ENCODE measurements at regions not wholly inside any gene's neighbourhood (a gene's known extent, or its start where the extent isn't known, plus 50 kb on each side); places are given as distances from the start of the nearest gene placed in this dataset.

GRCh38 chr17:13678361-13678760 lies 76.6 kb upstream of the HS3ST3A1 start:
- TF ChIP-seq MAX (IDR thresholded peaks at IDR 0.05): no peak
- TF ChIP-seq USF1 (IDR thresholded peaks at IDR 0.05): no peak
- TF ChIP-seq CEBPB (IDR thresholded peaks at IDR 0.05): no peak
- TF ChIP-seq EP300 (IDR thresholded peaks at IDR 0.05; ENCODE audit: borderline replicate concordance): no peak
- no peak for TF ChIP-seq TCF12 (IDR thresholded peaks at IDR 0.05; ENCODE audit: low read depth)
- no peak for TF ChIP-seq FOXM1 (IDR thresholded peaks at IDR 0.05; ENCODE audit: borderline replicate concordance, low read depth)
- TF ChIP-seq TAF1 (IDR thresholded peaks at IDR 0.05; ENCODE audit: low read depth): no peak
- TF ChIP-seq CREB1 (IDR thresholded peaks at IDR 0.05; ENCODE audit: low read depth): no peak
